Mesenchymal stem cell (in vitro differentiated cells and primary cell): ENCODE measurements at regions not wholly inside any gene's neighbourhood (a gene's known extent, or its start where the extent isn't known, plus 50 kb on each side); places are given as distances from the start of the nearest gene placed in this dataset.

Source experiments
- DNase-seq: peaks from one replicate; pipeline ENCODE4 v3.0.0-alpha.2; 2013
- H2AFZ ChIP-seq: one replicate; pipeline ENCODE4 v1.6.1; 2013; ENCODE audit warnings: low read depth, mild to moderate bottlenecking, control low read depth, inconsistent platforms, low read length, moderate library complexity
- H2AK5ac ChIP-seq: 2 replicates; pipeline ENCODE4 v1.6.1; 2013; ENCODE audit warnings: low read length, moderate library complexity, mild to moderate bottlenecking, inconsistent platforms; ENCODE audit not compliant: severe bottlenecking
- H2BK120ac ChIP-seq: one replicate; pipeline ENCODE4 v1.6.1; 2013; ENCODE audit warnings: low read depth, mild to moderate bottlenecking, inconsistent platforms, low read length, moderate library complexity
- H2BK12ac ChIP-seq, 2 experiments: one replicate each; pipeline ENCODE4 v1.6.1; 2013; ENCODE audit warnings: inconsistent platforms in 2 of 2, low read length in 2 of 2, mild to moderate bottlenecking in 2 of 2, moderate library complexity in 2 of 2, control low read depth in 1 of 2
- H2BK15ac ChIP-seq: one replicate; pipeline ENCODE4 v1.6.1; 2013; ENCODE audit warnings: mild to moderate bottlenecking, low read depth, inconsistent platforms; ENCODE audit not compliant: poor library complexity, severe bottlenecking
- H2BK5ac ChIP-seq: 2 replicates; pipeline ENCODE4 v1.6.1; 2013; ENCODE audit warnings: low read depth, mild to moderate bottlenecking, low read length, control low read depth, inconsistent platforms; ENCODE audit not compliant: poor library complexity, severe bottlenecking
- H3K14ac ChIP-seq, 2 experiments: one replicate each; pipeline ENCODE4 v1.6.1; 2013; ENCODE audit warnings: inconsistent platforms in 2 of 2, low read length in 2 of 2, control low read depth in 1 of 2, mild to moderate bottlenecking in 1 of 2, moderate library complexity in 1 of 2
- H3K18ac ChIP-seq, 2 experiments: one replicate each; pipeline ENCODE4 v1.6.1; 2013; ENCODE audit warnings: inconsistent platforms in 2 of 2, low read length in 2 of 2, control low read depth in 1 of 2, low read depth in 1 of 2, mild to moderate bottlenecking in 1 of 2
- H3K23ac ChIP-seq, 2 experiments: one replicate each; pipeline ENCODE4 v1.6.1; 2013; ENCODE audit warnings: inconsistent platforms in 2 of 2, low read length in 2 of 2, mild to moderate bottlenecking in 2 of 2, moderate library complexity in 2 of 2, control low read depth in 1 of 2
- H3K27ac ChIP-seq: 2 replicates; pipeline ENCODE4 v1.5.1; 2013; ENCODE audit warnings: mild to moderate bottlenecking, moderate library complexity, low read length, control low read depth, inconsistent platforms; ENCODE audit not compliant: poor library complexity, severe bottlenecking
- H3K27me3 ChIP-seq, 2 experiments: 2 replicates each; pipeline versions ENCODE4 v1.6.1 to v1.7.0; 2013; ENCODE audit warnings: low read length in 2 of 2, mild to moderate bottlenecking in 2 of 2, moderate library complexity in 2 of 2, control low read depth in 1 of 2, inconsistent platforms in 1 of 2; ENCODE audit not compliant: control insufficient read depth in 1 of 2, insufficient read depth in 1 of 2
- H3K36me3 ChIP-seq, 2 experiments: 2 replicates each; pipeline versions ENCODE4 v1.6.1 to v1.7.0; 2013; ENCODE audit warnings: low read length in 2 of 2, control low read depth in 1 of 2, inconsistent platforms in 1 of 2, low read depth in 1 of 2, mild to moderate bottlenecking in 1 of 2; ENCODE audit not compliant: insufficient read depth in 2 of 2, control insufficient read depth in 1 of 2
- H3K4ac ChIP-seq, 2 experiments: one replicate each; pipeline ENCODE4 v1.6.1; 2013; ENCODE audit warnings: inconsistent platforms in 2 of 2, low read length in 2 of 2, mild to moderate bottlenecking in 2 of 2, moderate library complexity in 2 of 2, control low read depth in 1 of 2, low read depth in 1 of 2
- H3K4me1 ChIP-seq: 2 replicates; pipeline ENCODE4 v1.6.1; 2013; ENCODE audit warnings: low read depth, low read length, control low read depth; ENCODE audit not compliant: control insufficient read depth, insufficient read depth
- H3K4me2 ChIP-seq: 2 replicates; pipeline ENCODE4 v1.6.1; 2013; ENCODE audit warnings: low read length, mild to moderate bottlenecking, inconsistent platforms; ENCODE audit not compliant: poor library complexity, severe bottlenecking
- H3K4me3 ChIP-seq, 2 experiments: 2 replicates each; pipeline versions ENCODE4 v1.5.1 to v1.7.0; 2013; ENCODE audit warnings: low read length in 2 of 2, mild to moderate bottlenecking in 2 of 2, control low read depth in 1 of 2, low read depth in 1 of 2; ENCODE audit not compliant: insufficient read depth in 1 of 2
- H3K79me1 ChIP-seq: replicated peaks from 2 replicates; pipeline ENCODE4 v1.6.1; 2013; ENCODE audit warnings: mild to moderate bottlenecking, control low read depth, low read length, inconsistent platforms; ENCODE audit not compliant: poor library complexity, severe bottlenecking
- H3K9ac ChIP-seq: 2 replicates; pipeline ENCODE4 v1.7.0; 2013; ENCODE audit warnings: mild to moderate bottlenecking, low read length, moderate library complexity
- H3K9me3 ChIP-seq: 2 replicates; pipeline ENCODE4 v1.7.0; 2013; ENCODE audit warnings: mild to moderate bottlenecking, low read length; ENCODE audit not compliant: control insufficient read depth
- H4K8ac ChIP-seq: one replicate; pipeline ENCODE4 v1.6.1; 2013; ENCODE audit warnings: inconsistent platforms, mild to moderate bottlenecking, low read length, moderate library complexity
- H4K91ac ChIP-seq: one replicate; pipeline ENCODE4 v1.6.1; 2013; ENCODE audit warnings: mild to moderate bottlenecking, low read length, inconsistent platforms
- WGBS: methylation state at CpG from one replicate; pipeline ENCODE4 v1.1.7; 2013; ENCODE audit warnings: mixed read lengths; 5-methylcytosine and 5-hydroxymethylcytosine counted together

DNA sequence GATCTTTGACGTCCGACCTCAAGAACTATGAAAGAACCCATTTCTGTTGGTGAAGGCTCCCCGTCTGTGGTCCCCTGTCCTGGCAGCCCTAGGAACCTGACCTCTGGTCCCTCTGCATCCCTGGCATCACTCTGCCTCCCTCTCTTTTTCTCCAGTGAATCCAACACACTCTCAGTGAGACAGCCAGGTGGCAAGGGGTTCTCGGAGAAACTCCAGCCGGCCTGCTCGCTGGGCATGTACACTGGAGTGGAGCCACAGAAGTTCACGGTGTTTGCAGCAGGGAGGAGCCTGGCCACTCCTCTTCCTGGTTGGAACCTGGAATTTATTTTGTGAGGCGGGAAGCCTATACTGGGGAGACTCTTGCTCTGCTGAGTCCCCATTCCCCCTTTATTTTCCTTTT is 230.2 kb upstream of the AJAP1 start:
- Histone ChIP-seq H2BK5ac (no peak overlapping the region), H2BK12ac (no peak overlapping the region), H3K27me3 (no peaks in the 10 kb centered on the region), H3K79me1 (no peaks in the 10 kb centered on the region), H4K91ac (no peak overlapping the region), H2AK5ac (no peak overlapping the region), H3K4me1 (no peaks in the 10 kb centered on the region), H3K36me3 (no peaks in the 10 kb centered on the region), H3K9ac (no peak overlapping the region), H3K18ac (no peak overlapping the region), H4K8ac (no peak overlapping the region), H2BK120ac (no peak overlapping the region), H2BK15ac (no peak overlapping the region), H3K4me2 (no peak overlapping the region), H2AFZ (no peak overlapping the region), H3K4me3 (no peak overlapping the region), H3K27ac (no peak overlapping the region), H3K14ac (no peak overlapping the region), H3K23ac (no peak overlapping the region), H3K4ac (no peak overlapping the region), H3K9me3 (peaks cover 20% of the 10 kb centered on the region)
- WGBS: 81% methylated on average over 8 of the region's 8 CpGs
- no peak for DNase-seq

DNA sequence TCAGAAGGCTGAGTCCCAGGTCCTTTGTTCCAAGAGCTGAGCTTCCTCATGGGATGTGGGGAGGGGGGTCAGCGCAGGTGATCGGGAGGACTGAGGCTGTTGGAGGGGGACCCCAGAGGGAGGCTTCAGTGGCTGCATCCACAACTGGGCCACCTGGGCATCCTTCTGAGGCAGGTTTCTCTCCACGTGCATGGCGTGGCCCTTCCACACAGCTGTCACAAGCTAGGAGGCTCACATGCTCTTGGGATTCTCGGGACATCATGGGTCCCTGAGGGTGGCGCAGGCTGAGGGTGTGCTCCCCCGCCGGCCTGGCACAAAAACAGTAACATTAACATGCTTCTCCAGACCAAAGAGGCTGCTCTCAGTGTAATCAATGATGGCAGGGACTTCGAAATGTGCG is 229.6 kb upstream of the AJAP1 start:
- Histone ChIP-seq H3K79me1 (no peaks in the 10 kb centered on the region), H3K27me3 (no peaks in the 10 kb centered on the region), H4K91ac (no peak overlapping the region), H3K18ac (no peak overlapping the region), H3K4me2 (no peak overlapping the region), H3K9me3 (peaks cover 19% of the 10 kb centered on the region), H2BK5ac (no peak overlapping the region), H2AK5ac (no peak overlapping the region), H3K4me3 (no peak overlapping the region), H3K4ac (no peak overlapping the region), H3K14ac (no peak overlapping the region), H3K4me1 (no peaks in the 10 kb centered on the region), H3K23ac (no peak overlapping the region), H2BK120ac (no peak overlapping the region), H4K8ac (no peak overlapping the region), H2BK15ac (no peak overlapping the region), H2BK12ac (no peak overlapping the region), H3K27ac (no peak overlapping the region), H3K36me3 (no peaks in the 10 kb centered on the region), H3K9ac (no peak overlapping the region), H2AFZ (no peak overlapping the region)
- WGBS: 78% methylated on average over 10 of the region's 10 CpGs
- DNase-seq: no peak

DNA sequence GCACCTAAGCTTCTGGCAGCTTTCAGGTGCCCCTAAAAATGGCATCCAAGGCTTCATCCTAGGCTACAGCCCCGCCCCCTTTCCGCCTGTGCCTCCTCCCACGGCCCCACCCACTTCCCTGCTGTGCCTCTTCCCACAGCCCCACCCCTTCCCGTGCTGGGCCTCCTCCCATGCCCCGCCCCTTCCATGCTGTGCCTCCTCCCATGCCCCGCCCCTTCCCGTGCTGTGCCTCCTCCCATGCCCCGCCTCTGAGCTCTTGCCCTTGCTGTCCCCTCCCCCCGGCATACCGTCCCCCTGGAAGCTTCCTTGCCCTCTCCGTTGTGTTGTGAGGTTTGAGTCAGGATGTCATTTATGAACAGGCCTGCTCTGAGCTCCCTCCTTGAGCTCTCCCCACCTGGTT is 228.5 kb upstream of the AJAP1 start:
- H3K9me3 ChIP-seq: peaks cover 14% of the 10 kb centered on the region
- H3K4me1 ChIP-seq: no peaks in the 10 kb centered on the region
- no peaks in the 10 kb centered on the region for H3K36me3 ChIP-seq
- H3K14ac ChIP-seq: no peak overlapping the region
- H2BK15ac ChIP-seq: no peak overlapping the region
- WGBS: 82% methylated on average over 9 of the region's 11 CpGs
- no peak overlapping the region for H2BK120ac ChIP-seq
- no peaks in the 10 kb centered on the region for H3K27me3 ChIP-seq
- H2AFZ ChIP-seq: no peak overlapping the region
- H3K18ac ChIP-seq: no peak overlapping the region
- no peak overlapping the region for H2AK5ac ChIP-seq
- no peaks in the 10 kb centered on the region for H3K79me1 ChIP-seq
- no peak overlapping the region for H3K27ac ChIP-seq
- no peak overlapping the region for H3K4me3 ChIP-seq
- no peak overlapping the region for H4K91ac ChIP-seq
- H3K9ac ChIP-seq: no peak overlapping the region
- H2BK5ac ChIP-seq: no peak overlapping the region
- no peak overlapping the region for H3K4me2 ChIP-seq
- no peak overlapping the region for H3K4ac ChIP-seq
- H2BK12ac ChIP-seq: no peak overlapping the region
- no peak overlapping the region for H4K8ac ChIP-seq
- no peak for DNase-seq
- no peak overlapping the region for H3K23ac ChIP-seq

GRCh38 chr1:4428711-4429110 is 225.7 kb upstream of the AJAP1 start:
- Histone ChIP-seq H2BK5ac (no peak overlapping the region), H3K23ac (no peak overlapping the region), H3K27me3 (no peaks in the 10 kb centered on the region), H3K27ac (no peak overlapping the region), H4K91ac (no peak overlapping the region), H2AK5ac (no peak overlapping the region), H3K4me3 (no peak overlapping the region), H2BK15ac (no peak overlapping the region), H3K9ac (no peak overlapping the region), H3K79me1 (no peaks in the 10 kb centered on the region), H3K4ac (no peak overlapping the region), H3K14ac (no peak overlapping the region), H3K36me3 (no peaks in the 10 kb centered on the region), H2BK12ac (no peak overlapping the region), H3K4me2 (no peak overlapping the region), H2AFZ (no peak overlapping the region), H2BK120ac (no peak overlapping the region), H3K9me3 (peaks cover 14% of the 10 kb centered on the region), H3K4me1 (no peaks in the 10 kb centered on the region), H4K8ac (no peak overlapping the region), H3K18ac (no peak overlapping the region)
- no peak for DNase-seq
